DMS114 treated with DMSO at 0.1 percent for 48 hours (cell line): ENCODE measurements at regions not wholly inside any gene's neighbourhood (a gene's known extent, or its start where the extent isn't known, plus 50 kb on each side); places are given as distances from the start of the nearest gene placed in this dataset.

ENCODE experiments used
- DNase-seq: peaks from one replicate; lab custom pipeline; 2025; ENCODE audit not compliant: unreplicated experiment; lab: John Stamatoyannopoulos, UW

GRCh38 chr1:94326329-94326728, 88.9 kb upstream of the ARHGAP29 start:
- no peak for DNase-seq

DNA sequence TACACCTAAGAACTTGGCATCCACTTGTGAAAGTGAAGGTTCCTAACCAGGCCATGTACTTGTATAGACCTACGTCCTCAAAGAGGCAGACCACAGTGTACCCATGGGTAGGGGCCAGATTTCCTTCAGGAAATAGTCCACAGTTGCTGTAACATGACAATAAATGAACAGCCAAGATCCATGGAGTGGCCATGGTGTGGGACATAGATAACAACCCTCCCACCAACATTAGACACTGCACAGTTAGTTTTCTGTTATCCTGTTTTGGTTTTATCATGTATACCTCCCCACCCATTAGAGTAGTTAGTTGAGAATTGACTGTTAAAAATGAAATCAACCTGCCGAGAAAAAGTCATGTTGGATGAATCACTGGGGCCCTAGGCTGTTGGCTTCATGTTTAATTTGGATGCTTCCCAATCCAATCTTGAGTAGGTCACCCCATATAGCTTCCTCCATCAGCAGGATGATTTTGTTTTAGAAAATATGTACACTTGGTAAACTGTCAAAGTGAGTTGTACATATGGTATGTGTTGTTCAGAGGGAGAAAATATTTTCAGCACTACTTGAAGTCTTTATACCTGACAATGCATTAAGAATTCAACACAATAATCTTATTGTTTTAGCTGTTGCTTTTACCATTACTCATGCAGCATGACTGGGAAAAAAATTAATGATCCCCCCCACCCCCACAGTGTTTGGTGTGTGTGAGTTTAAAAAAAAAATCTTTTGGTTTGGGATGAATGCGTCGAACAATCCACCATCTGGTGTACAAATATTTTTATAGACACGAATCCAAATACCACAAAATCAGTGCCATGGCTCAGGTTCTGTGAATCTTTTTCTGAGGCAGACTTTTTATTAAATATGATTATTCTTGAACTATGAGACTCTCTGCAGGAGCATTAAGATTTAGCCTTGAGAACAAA, 88.3 kb upstream of the ARHGAP29 start:
- no peak for DNase-seq

DNA sequence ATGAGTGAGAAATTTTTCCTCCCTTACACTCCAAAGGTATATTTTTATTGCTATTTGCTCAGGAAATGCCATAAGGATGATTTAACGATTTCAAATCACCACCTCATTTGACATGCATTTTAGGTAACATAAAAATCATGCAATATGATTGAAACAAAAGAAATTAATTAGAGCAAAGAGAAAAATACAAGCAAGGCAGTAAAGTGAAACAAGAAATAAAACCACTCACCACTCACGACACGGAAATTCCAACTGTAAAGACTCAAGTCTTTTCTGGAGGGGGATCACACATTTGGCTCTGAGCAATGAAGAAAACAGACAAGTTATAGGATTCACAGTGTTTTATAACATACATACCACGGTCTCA, 86.8 kb upstream of the ARHGAP29 start:
- DNase-seq: no peak

DNA sequence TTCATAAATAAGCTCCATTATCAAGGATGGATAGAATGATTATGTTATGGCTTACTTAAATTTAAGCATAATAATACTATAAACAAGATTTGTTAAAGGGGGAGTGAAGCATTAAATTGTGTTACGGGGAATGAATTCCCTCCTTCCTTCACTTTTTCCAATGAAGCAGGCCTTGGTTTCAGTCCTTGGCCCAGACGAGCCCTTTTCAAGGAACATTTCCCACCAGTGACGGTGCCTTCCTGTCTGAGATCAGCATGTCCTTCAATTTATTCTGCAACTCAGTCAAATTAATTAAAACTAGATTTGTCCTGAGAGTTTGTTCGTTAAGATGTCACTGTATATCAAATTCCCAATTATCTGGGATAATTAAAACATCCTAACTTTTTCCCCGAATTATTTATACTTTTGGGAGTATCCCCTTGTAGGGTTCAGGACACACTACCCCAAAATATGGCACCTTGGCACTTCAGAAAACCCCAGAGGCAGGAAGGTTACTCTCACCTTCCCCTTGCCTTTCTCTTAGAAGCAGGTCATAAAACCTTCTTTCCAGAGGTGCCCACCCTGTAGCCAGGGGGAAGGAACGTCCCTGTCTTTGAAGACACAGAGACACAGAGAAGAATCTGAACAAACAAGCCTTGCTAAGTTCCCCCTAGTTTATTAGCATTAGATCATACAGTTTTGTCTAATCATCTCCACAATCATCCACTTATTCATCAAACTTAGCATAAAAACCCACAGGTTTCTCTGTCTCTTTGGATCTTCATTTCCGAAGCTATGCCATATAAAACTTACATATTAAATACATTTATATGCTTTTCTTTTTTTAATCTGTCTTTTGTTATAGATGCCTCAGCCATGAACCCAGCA, 86.2 kb upstream of the ARHGAP29 start:
- DNase-seq: no peak

DNA sequence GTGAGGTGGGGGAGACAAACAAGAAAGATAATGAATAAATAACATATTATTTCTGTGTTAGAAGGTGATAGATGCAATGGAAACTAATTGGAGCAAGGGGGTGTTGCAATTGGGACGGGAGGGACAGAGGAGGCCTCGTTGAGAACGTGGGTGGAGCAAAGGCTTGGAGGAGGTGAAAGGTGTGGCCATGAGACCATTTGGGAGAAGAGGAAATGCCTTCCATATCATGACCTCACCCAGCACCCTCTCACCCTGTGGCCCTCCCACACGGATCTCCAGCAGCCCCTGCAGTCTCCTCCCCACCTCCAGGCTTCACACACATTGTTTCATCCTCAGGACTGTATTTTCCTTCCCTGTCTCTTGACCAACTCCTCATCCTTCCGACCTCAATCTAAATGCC, 85.3 kb upstream of the ARHGAP29 start:
- DNase-seq: no peak

- no peak for DNase-seq
Observed at GRCh38 chr1:94321662-94322061, 84.3 kb upstream of the ARHGAP29 start.

DNA sequence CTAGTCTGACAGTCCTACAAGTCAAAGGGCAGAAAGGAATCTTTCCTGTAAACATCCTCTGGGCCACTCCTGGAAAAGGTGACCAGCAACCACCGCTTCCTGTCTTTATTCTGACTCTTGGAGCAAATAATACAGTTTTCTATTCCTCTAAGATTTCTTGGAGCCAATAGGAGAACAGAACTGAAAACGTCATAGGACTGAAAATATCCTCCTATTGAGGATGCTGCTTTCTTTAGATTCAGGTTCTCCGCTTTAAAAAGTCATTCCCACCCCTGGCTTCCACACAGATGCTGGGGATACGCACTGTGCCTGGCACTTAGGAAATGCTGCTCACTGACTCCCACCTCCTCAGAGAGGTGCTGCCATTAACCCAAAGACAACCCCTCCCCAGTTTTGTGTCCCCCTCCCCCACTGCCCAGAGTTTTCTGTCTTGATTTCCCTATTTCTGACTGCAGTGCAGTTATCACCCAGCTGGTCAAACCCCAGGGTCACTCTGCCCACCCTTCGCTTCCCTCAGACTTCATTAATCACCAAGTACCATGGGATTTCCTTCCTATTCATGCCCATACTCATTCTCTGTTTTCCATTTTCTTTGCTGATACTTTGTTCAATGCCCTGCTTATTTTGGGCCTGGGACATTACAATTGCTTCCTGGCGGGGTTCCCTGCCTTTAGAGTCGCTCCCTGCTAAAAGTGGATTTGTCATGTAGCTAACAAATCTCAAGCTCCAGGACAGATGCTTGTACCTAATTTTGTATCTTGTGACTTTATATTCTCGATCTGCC, 82.1 kb upstream of the ARHGAP29 start:
- no peak for DNase-seq

- no peak for DNase-seq
Observed at GRCh38 chr1:94318505-94319030, 81.2 kb upstream of the ARHGAP29 start.

DNA sequence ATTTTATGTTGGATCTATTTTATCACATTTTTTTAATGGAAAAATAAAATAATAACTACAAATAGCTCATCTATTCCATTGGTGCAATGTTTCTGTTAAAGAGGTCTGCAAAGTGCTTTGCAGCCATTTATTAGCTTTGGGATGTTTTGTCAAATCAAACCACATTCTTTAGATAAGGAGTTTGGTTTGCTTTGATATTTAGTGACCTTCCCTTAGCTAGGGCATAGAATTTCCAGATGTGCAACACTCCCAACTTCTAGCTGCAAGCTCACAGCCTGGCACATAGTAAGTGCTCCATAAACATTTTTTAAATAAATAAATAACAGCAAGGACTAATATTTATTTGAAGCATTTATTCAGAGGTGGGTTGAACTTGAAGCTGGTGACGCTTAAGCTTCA, 80.4 kb upstream of the ARHGAP29 start:
- no peak for DNase-seq

- no peak for DNase-seq
Observed at GRCh38 chr1:94316836-94317789, 79.7 kb upstream of the ARHGAP29 start.

DNA sequence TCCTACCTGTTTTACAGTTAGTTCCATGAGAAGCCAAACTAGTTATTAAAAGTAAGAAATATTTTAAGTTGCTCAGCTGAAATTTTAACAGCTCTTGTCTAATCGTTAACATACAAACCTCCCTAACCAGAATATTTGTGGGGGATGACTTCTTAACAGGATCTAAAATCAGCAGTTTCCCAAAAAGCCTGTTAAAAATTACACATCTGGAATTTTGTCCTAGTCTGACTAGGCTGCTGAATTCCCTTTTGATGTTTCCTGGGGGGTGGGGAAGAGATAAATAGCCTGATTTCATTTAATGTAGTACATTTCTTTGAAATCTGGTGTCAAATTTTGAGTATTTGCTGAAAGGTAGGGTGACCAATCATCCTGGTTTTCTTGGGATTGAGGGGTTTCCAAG, 78.8 kb upstream of the ARHGAP29 start:
- DNase-seq: no peak

DNA sequence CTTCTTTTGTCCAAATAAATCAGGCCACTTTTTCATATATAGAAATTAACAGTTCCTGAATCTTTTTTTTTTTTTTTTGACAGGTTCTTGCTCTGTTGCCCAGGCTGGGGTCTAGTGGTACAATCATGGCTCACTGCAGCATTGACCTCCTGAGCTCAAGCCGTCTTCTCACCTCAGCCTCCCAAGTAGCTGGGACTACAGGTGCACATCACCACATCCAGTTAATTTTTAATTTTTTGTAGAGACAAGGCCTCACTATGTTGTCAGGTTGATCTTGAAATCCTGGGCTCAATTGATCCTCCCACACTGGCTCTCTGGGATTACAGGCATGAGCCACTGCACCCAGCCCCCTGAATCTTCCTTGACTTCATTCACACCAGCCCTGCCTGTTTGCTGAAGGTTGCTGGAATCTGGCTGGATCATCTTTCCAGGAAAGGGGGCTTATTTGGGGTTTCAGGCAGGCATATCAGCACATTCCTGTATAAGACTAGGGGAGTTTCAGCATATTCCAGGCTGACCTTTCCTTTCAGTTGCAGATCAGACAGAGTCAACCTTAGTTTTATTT, 78.2 kb upstream of the ARHGAP29 start:
- DNase-seq: no peak

DNA sequence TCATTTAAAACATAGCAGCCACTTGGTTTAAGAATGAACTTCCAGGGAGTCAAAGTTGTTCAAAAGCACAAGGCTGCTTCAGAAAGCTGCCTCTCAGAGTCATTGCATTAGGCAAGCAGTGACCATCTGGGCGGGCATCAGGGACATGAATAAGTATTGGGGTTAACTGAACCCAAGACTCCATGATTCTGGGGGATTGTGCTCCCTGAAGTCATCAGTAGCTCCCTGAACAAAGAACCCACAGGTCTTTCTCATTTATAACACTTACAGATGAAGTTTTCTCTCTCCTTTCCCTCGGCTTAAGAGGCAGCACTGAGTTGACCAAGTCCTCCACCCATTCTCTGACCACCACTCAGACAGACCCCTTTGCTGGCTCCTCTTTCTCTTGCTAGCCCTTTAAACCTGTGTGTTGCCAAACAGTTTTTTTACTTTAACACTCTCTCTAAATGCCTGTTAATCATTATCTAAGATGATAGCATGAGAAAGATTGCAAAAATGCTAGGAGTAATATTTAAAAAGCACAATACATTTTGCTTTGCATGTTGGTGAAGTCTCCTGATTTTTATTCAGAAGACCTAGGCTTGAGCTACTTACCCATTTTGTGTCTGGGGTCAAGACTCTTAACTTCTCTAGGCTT, 77.0 kb upstream of the ARHGAP29 start:
- DNase-seq: no peak

GRCh38 chr1:94310570-94311270, 73.3 kb upstream of the ARHGAP29 start:
- no peak for DNase-seq

DNA sequence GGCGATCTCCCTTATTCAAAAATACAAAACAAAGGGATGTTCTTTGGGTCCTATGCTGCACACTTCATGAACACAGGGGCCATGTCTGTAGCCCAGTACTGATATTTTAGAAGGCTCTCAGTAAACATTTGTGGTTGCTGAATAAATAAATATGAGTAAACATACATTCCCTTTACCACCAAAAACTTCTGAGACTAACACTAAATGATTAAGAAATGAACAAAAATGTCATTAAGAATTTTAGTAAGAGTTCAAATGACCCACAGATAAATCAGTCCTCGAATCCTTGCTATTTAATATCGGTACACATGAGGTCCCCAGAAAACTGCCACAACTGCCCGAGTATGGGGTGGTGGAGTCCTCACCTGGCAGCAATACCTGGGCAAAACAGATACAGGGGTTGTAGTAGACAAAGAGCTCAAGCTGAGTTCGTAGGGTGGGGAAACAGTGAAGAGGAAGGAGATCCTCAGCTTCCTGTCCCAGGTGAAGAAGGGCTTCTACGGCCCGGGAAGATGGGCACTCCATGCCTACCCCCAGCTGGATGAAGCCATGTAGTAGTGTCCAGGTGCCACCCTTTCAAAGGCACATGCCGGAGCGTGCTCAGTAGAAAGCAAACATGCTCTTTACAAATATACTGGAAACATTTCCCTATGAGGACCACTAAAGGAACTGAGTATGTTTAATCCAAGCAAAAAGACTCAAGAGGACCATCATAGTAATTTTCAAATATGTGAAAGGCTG, 72.6 kb upstream of the ARHGAP29 start:
- DNase-seq: no peak

- no peak for DNase-seq
Observed at GRCh38 chr1:94309216-94309615, 71.8 kb upstream of the ARHGAP29 start.

GRCh38 chr1:94306521-94306920, 69.1 kb upstream of the ARHGAP29 start:
- DNase-seq: no peak

DNA sequence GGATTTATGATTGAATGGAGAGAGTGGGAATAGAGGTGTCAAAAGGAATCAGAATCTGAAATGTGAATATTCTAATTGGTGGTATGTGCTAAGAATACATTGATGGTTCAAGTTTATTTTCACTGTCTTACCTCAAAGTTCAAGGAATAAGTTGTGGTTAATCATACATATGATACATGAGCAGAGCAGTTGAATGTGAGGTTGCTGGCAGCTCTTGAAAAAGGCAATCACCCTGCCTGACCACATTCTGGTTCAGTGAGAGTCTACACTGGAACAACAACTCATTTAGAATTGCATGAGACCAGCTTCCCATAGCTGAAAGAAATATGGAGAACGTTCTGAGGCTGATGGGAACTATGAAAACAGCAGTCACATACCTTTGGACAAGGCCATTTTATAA, 68.3 kb upstream of the ARHGAP29 start:
- no peak for DNase-seq
